ENCODE measurements at regions not wholly inside any gene's neighbourhood (a gene's known extent, or its start where the extent isn't known, plus 50 kb on each side); places are given as distances from the start of the nearest gene placed in this dataset.

DNA sequence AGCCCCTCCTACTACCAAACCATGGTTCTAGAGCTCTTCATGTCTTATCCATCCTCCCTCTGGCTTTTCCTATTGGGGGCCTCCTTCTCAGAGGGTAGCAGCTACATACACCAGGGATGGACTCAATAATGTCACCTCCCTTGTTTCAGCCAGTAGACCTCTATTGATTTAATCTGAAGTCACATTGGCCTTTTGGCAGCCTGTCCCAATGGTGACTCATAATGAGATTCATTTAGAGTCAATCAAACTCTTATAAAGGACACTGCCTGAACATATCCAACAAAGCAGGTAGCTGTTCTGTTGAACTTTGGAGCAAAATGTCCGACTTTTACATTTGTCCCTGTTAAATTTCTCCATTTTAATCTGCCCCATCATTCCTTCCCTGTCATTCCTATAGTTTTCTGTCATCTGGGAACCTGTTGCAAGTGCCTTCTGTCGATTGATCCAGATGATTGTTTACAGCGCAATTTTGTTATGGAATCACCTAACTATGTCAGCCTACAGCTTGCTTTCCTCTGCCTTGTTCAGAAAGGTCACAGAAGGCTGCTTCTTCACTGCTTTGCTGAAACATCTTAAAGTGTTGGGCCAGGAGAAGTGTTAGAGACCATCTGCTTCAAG is 105.9 kb downstream of the ETS2 start:
- peaks cover 20% of the 10 kb centered on the region for H3K9me1 ChIP-seq (ENCODE audit: insufficient read depth, low read length)
- H2BK15ac ChIP-seq (ENCODE audit: low read depth, low read length): no peak overlapping the region
- H2BK120ac ChIP-seq (ENCODE audit: low read depth, low read length): no peak overlapping the region
- ChIA-PET CTCF (no interaction called here), POLR2A (ENCODE audit: unreplicated experiment) (no interaction called here)
- no peak overlapping the region for H3K4ac ChIP-seq (ENCODE audit: low read depth, low read length)
- H2AK9ac ChIP-seq (replicated peaks; ENCODE audit: low read depth, low read length, poor library complexity): no peak overlapping the region
- ATAC-seq (ENCODE audit: low read depth) (no peak), DNase-seq (no peak)
- no peak overlapping the region for H3K4me3 ChIP-seq (ENCODE audit: insufficient read depth, low read depth, low read length)
- H2BK20ac ChIP-seq (ENCODE audit: low read depth, low read length): no peak overlapping the region
- intact Hi-C loops (cut with micrococcal nuclease): loop anchor here (2.0 to 10.0 kb wide), 3 partner anchors 104 to 215 kb away; partner anchors contain the start of gene ETS2
- dilution Hi-C loops (cut with HindIII; ENCODE audit: low sequenced_read_pairs, unreplicated experiment): no loop called here
- 100% methylated on average over 2 of the region's 3 CpGs; no CpG with 5 or more reads in 1 of the 2 experiments for WGBS, 2 experiments (ENCODE audit: extremely low coverage in 2 of 2, insufficient read length in 1 of 2)
- H3K36me3 ChIP-seq (ENCODE audit: control insufficient read depth, insufficient read depth, low read length): no peaks in the 10 kb centered on the region
- 0 out of 2 replicates have a peak overlapping the region, but pooled peaks have one; percentile 16 for H3K14ac ChIP-seq (replicated peaks; ENCODE audit: low read depth, low read length)
- no peak overlapping the region for H3K56ac ChIP-seq (ENCODE audit: extremely low read depth, insufficient read depth, low read length)
- H4K91ac ChIP-seq (ENCODE audit: insufficient read depth, low read depth, low read length): no peak overlapping the region
- H2AK5ac ChIP-seq (ENCODE audit: low read depth, low read length): no peak overlapping the region
- H3K9ac ChIP-seq (ENCODE audit: low read depth, low read length): no peak overlapping the region
- no peak overlapping the region for H4K5ac ChIP-seq (ENCODE audit: low read depth, low read length)
- TF ChIP-seq CHD1 (IDR thresholded peaks at IDR 0.05; ENCODE audit: low read depth, low read length) (no peak), BHLHE40 (IDR thresholded peaks at IDR 0.05; ENCODE audit: low read depth, low read length) (no peak), FOS (IDR thresholded peaks at IDR 0.05; ENCODE audit: low read depth, low read length) (no peak), RFX5 (IDR thresholded peaks at IDR 0.05; ENCODE audit: low read depth, low read length) (no peak), RCOR1 (IDR thresholded peaks at IDR 0.05; ENCODE audit: insufficient replicate concordance, low read length) (peak; percentile 24)
- TF ChIP-seq, protein P1, sequence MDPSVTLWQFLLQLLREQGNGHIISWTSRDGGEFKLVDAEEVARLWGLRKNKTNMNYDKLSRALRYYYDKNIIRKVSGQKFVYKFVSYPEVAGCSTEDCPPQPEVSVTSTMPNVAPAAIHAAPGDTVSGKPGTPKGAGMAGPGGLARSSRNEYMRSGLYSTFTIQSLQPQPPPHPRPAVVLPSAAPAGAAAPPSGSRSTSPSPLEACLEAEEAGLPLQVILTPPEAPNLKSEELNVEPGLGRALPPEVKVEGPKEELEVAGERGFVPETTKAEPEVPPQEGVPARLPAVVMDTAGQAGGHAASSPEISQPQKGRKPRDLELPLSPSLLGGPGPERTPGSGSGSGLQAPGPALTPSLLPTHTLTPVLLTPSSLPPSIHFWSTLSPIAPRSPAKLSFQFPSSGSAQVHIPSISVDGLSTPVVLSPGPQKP (IDR thresholded peaks at IDR 0.05; ENCODE audit: borderline replicate concordance, low read depth, low read length): no peak
- peaks cover 24% of the 10 kb centered on the region for H3K4me1 ChIP-seq (ENCODE audit: control insufficient read depth, insufficient read depth, low read length)
- H3K9me3 ChIP-seq (ENCODE audit: control insufficient read depth, insufficient read depth, low read length): no peaks in the 10 kb centered on the region
- no peak overlapping the region for H3K23ac ChIP-seq (ENCODE audit: low read depth, low read length)
- H2BK5ac ChIP-seq (ENCODE audit: low read depth, low read length, poor library complexity, severe bottlenecking): no peak overlapping the region
- in situ Hi-C loops (cut with MboI; ENCODE audit: low sequenced_read_pairs): no loop called here
- no peak overlapping the region for H2AFZ ChIP-seq (replicated peaks; ENCODE audit: low read length, poor library complexity)
- H4K8ac ChIP-seq (ENCODE audit: low read depth in 2 of 2, low read length in 2 of 2): no peak overlapping the region
- no TSS peak for BruUV-seq (replicated peaks)
- H3K27ac ChIP-seq (ENCODE audit: insufficient read depth, low read length): no peak overlapping the region
- no peaks in the 10 kb centered on the region for H3K79me1 ChIP-seq (ENCODE audit: low read depth in 1 of 2, low read length in 2 of 2)
- H4K20me1 ChIP-seq (ENCODE audit: insufficient read depth, low read length): no peaks in the 10 kb centered on the region
- no peak overlapping the region for H3K18ac ChIP-seq (ENCODE audit: low read depth, low read length)
- H3K4me2 ChIP-seq (ENCODE audit: low read depth, low read length): no peak overlapping the region
- no peaks in the 10 kb centered on the region for H3K27me3 ChIP-seq (ENCODE audit: control insufficient read depth, insufficient read depth, low read length)
